Upper lobe of left lung (tissue), 4 donors: ENCODE measurements at regions not wholly inside any gene's neighbourhood (a gene's known extent, or its start where the extent isn't known, plus 50 kb on each side); places are given as distances from the start of the nearest gene placed in this dataset.

Source experiments
- CTCF ChIP-seq, 6 experiments: fragments of 450-650 bp in 4 of 6; fragments of 200-600 bp in 2 of 6; sonication (generic) in 2 of 6; IDR thresholded peaks; one replicate each; pipeline ENCODE4 v1.5.1; 2016 to 2019; ENCODE audit warnings: antibody characterized with exemption in 6 of 6
- POLR2A ChIP-seq, 4 donors: fragments of 450-650 bp; IDR thresholded peaks; one replicate each; pipeline ENCODE4 v1.5.1; 2016 to 2017; ENCODE audit warnings: antibody characterized with exemption in 4 of 4, mild to moderate bottlenecking in 2 of 4
- POLR2AphosphoS5 ChIP-seq, 2 donors: sonication (generic); formaldehyde crosslinking; IDR thresholded peaks; one replicate each; pipeline ENCODE4 v1.5.1; 2017; ENCODE audit warnings: antibody characterized with exemption in 2 of 2

DNA sequence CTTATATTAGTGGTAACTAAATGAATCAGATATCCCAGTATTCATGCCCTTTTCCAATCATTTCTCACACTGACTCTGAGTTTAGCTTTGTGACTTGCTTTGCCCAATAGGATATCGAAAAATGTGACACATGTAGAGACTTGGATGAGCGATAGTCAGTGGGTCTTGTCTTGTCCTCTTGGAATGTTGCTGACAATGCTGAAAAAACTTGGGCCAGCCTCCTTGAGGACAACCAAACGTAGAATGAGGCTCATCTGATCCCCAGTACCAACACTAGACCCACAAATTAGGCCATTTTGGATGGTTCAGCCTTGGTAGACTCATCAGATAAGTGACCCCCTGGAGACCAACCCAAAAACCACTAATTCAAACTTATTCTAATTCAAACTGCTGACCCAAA is 351.0 kb downstream of the GRIN2B start:
- TF ChIP-seq CTCF (IDR thresholded peaks at IDR 0.05) (no peak), POLR2AphosphoS5 (IDR thresholded peaks at IDR 0.05) (no peak), POLR2A (IDR thresholded peaks at IDR 0.05) (no peak)
